ENCODE measurements at regions not wholly inside any gene's neighbourhood (a gene's known extent, or its start where the extent isn't known, plus 50 kb on each side); places are given as distances from the start of the nearest gene placed in this dataset.

- Histone ChIP-seq H3K4me1 (peaks cover 0 to 16% (median 3%) of the 10 kb centered on the region in 4 donors), H3K27ac (no peak overlapping the region), H3K27me3 (no peaks in the 10 kb centered on the region), H3K4me3 (no peak overlapping the region), H3K9me3 (no peaks in the 10 kb centered on the region), H3K36me3 (no peaks in the 10 kb centered on the region)
- no peak for DNase-seq
- WGBS, 2 donors (ENCODE audit: low coverage in 1 of 2): 79 to 90% methylated on average over 3 of the region's 3 CpGs
- intact Hi-C loops (cut with DNase I; ENCODE audit: low total_unique reads) (no loop called here), in situ Hi-C loops (cut with MboI; ENCODE audit: low pct_ligation_motif_present in 1 of 4, low pct_unique_long_range_greater_than_20kb in 1 of 4, low sequenced_read_pairs in 3 of 4) (no loop called here)
- TF ChIP-seq EP300 (IDR thresholded peaks at IDR 0.05; ENCODE audit: low read depth) (no peak), POLR2A (IDR thresholded peaks at IDR 0.05) (no peak), POLR2AphosphoS5 (IDR thresholded peaks at IDR 0.05) (no peak), CTCF (IDR thresholded peaks at IDR 0.05) (no peak)
These were observed 69.1 kb upstream of the COCH start for GRCh38 chr14:30805284-30805683.

DNA sequence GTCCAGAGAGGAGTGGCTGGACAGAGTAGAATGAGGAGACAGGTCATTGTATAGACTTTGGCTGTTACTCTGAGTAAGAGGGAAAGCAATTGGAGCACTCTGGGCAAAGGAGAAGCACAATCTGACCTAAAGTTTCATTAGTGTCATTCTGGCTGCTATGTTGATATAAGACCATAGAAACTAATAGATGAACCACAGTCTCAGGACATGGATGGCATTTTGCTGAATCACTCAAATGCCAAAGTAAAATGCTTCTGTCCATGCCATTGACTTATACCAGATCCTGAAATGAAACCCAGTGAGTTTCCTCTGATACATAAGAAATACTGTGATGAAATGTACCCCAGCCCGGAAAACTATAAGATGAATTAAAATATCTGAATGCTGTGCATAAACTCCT lies 65.8 kb upstream of the COCH start:
- no peaks in the 10 kb centered on the region for H3K36me3 ChIP-seq
- H3K9me3 ChIP-seq: no peaks in the 10 kb centered on the region
- DNase-seq: no peak
- 100% methylated on average over 1 of the region's 1 CpG for WGBS, 2 donors (ENCODE audit: low coverage in 1 of 2)
- no peak overlapping the region for H3K27ac ChIP-seq
- no peak for TF ChIP-seq POLR2AphosphoS5 (IDR thresholded peaks at IDR 0.05)
- no peak for TF ChIP-seq EP300 (IDR thresholded peaks at IDR 0.05; ENCODE audit: low read depth)
- TF ChIP-seq POLR2A (IDR thresholded peaks at IDR 0.05): no peak
- TF ChIP-seq CTCF (IDR thresholded peaks at IDR 0.05): no peak
- intact Hi-C loops (cut with DNase I; ENCODE audit: low total_unique reads): no loop called here
- no peak overlapping the region for H3K4me3 ChIP-seq
- no peaks in the 10 kb centered on the region for H3K27me3 ChIP-seq
- H3K4me1 ChIP-seq: peaks cover 0 to 3% (median 0%) of the 10 kb centered on the region in 4 donors
- in situ Hi-C loops (cut with MboI; ENCODE audit: low pct_ligation_motif_present in 1 of 4, low pct_unique_long_range_greater_than_20kb in 1 of 4, low sequenced_read_pairs in 3 of 4): no loop called here

GRCh38 chr14:30813216-30813615 lies 61.1 kb upstream of the COCH start:
- no peak for DNase-seq
- Histone ChIP-seq H3K4me1 (no peaks in the 10 kb centered on the region), H3K9me3 (no peaks in the 10 kb centered on the region), H3K27me3 (no peaks in the 10 kb centered on the region), H3K27ac (no peak overlapping the region), H3K36me3 (no peaks in the 10 kb centered on the region), H3K4me3 (no peak overlapping the region)
- 78 to 82% methylated on average over 5 of the region's 5 CpGs for WGBS, 2 donors (ENCODE audit: low coverage in 1 of 2)
- in situ Hi-C loops (cut with MboI; ENCODE audit: low pct_ligation_motif_present in 1 of 4, low pct_unique_long_range_greater_than_20kb in 1 of 4, low sequenced_read_pairs in 3 of 4) (no loop called here), intact Hi-C loops (cut with DNase I; ENCODE audit: low total_unique reads) (no loop called here)
- TF ChIP-seq POLR2A (IDR thresholded peaks at IDR 0.05) (no peak), EP300 (IDR thresholded peaks at IDR 0.05; ENCODE audit: low read depth) (no peak), POLR2AphosphoS5 (IDR thresholded peaks at IDR 0.05) (no peak), CTCF (IDR thresholded peaks at IDR 0.05) (no peak)

DNA sequence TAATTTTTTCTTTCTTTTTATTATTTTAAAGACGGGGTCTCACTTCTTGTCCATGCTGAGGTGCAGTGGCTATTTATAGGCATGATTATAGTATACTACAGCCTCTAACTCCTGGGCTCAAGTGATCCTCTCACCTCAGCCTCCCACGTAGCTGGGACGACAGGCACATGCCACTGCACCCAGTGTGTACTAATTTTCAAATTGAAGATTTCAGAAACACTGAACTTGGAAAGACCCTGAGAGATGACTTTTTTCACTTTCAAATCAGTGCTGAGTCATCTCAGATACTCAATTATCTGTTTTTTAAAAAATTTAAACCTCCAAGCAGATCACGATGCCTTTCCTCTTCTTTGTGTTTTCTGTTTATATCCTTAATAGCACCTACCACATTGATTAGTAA lies 53.7 kb upstream of the COCH start:
- H3K36me3 ChIP-seq: no peaks in the 10 kb centered on the region
- in situ Hi-C loops (cut with MboI; ENCODE audit: low pct_ligation_motif_present in 1 of 4, low pct_unique_long_range_greater_than_20kb in 1 of 4, low sequenced_read_pairs in 3 of 4): no loop called here
- no peaks in the 10 kb centered on the region for H3K4me1 ChIP-seq
- TF ChIP-seq POLR2AphosphoS5 (IDR thresholded peaks at IDR 0.05) (no peak), EP300 (IDR thresholded peaks at IDR 0.05; ENCODE audit: low read depth) (no peak)
- no peak for DNase-seq
- no peaks in the 10 kb centered on the region for H3K27me3 ChIP-seq
- peaks cover 4 to 5% of the 10 kb centered on the region in 2 donors for H3K9me3 ChIP-seq
- H3K27ac ChIP-seq: no peak overlapping the region
- intact Hi-C loops (cut with DNase I; ENCODE audit: low total_unique reads): no loop called here
- WGBS, 2 donors (ENCODE audit: low coverage in 1 of 2): 89 to 100% methylated on average over 3 to 4 of the region's 4 CpGs
- H3K4me3 ChIP-seq: no peak overlapping the region

GRCh38 chr14:30822080-30822571 lies 52.2 kb upstream of the COCH start:
- no peak for DNase-seq
- no peak overlapping the region for H3K27ac ChIP-seq
- no peaks in the 10 kb centered on the region for H3K4me1 ChIP-seq
- no peak overlapping the region for H3K4me3 ChIP-seq
- no peak for TF ChIP-seq POLR2A (IDR thresholded peaks at IDR 0.05)
- no peak for TF ChIP-seq EP300 (IDR thresholded peaks at IDR 0.05; ENCODE audit: low read depth)
- no peak for TF ChIP-seq CTCF (IDR thresholded peaks at IDR 0.05)
- peaks cover 17% of the 10 kb centered on the region in 2 donors for H3K9me3 ChIP-seq
- H3K36me3 ChIP-seq: no peaks in the 10 kb centered on the region
- 62 to 67% methylated on average over 3 to 7 of the region's 7 CpGs for WGBS, 2 donors (ENCODE audit: low coverage in 1 of 2)
- H3K27me3 ChIP-seq: no peaks in the 10 kb centered on the region
- intact Hi-C loops (cut with DNase I; ENCODE audit: low total_unique reads): no loop called here
- in situ Hi-C loops (cut with MboI; ENCODE audit: low pct_ligation_motif_present in 1 of 4, low pct_unique_long_range_greater_than_20kb in 1 of 4, low sequenced_read_pairs in 3 of 4): no loop called here

All from transverse colon (tissue), 4 donors.